CD4-positive, alpha-beta T cell (primary cell): ENCODE measurements at regions not wholly inside any gene's neighbourhood (a gene's known extent, or its start where the extent isn't known, plus 50 kb on each side); places are given as distances from the start of the nearest gene placed in this dataset.

Experiments
- ATAC-seq: fragments of 200-7000 bp; cut with Tn5 transposase; one replicate; pipeline ENCODE4 v1.10.0; 2022; ENCODE audit warnings: mild to moderate bottlenecking; ENCODE audit not compliant: poor library complexity
- CTCF ChIA-PET: fragments of 350-600 bp; sonication (Branson Sonifier 250); formaldehyde crosslinking; loops from one replicate; lab custom pipeline; 2021; ENCODE audit warnings: antibody characterized with exemption, inconsistent platforms; lab: Charles Lee
- POLR2A ChIA-PET: fragments of 350-600 bp; sonication (Branson Sonifier 250); formaldehyde crosslinking; loops from one replicate; lab custom pipeline; 2021; ENCODE audit warnings: antibody characterized with exemption, inconsistent platforms; lab: Charles Lee
- DNase-seq, 14 experiments: peaks; one replicate each; pipeline ENCODE4 v3.0.0-alpha.2; 2013 to 2020; ENCODE audit warnings: mixed read lengths in 2 of 14
- H3K27ac ChIP-seq, 2 donors: one replicate each; pipeline versions ENCODE4 v1.5.1 to v1.7.0; 2013; ENCODE audit warnings: low read length in 2 of 2, low read depth in 1 of 2, mild to moderate bottlenecking in 1 of 2
- H3K27me3 ChIP-seq, 2 experiments: 1 replicate in 1 of 2; 2 replicates in 1 of 2; pipeline versions ENCODE4 v1.6.1 to v1.7.0; 2013; ENCODE audit warnings: low read length in 2 of 2, control low read depth in 1 of 2, mild to moderate bottlenecking in 1 of 2, moderate library complexity in 1 of 2; ENCODE audit not compliant: insufficient read depth in 2 of 2, control insufficient read depth in 1 of 2
- H3K36me3 ChIP-seq: one replicate; pipeline ENCODE4 v1.6.1; 2013; ENCODE audit warnings: low read length, control low read depth; ENCODE audit not compliant: insufficient read depth
- H3K4me1 ChIP-seq: one replicate; pipeline ENCODE4 v1.6.1; 2013; ENCODE audit warnings: low read length, control low read depth; ENCODE audit not compliant: insufficient read depth
- H3K4me3 ChIP-seq: one replicate; pipeline ENCODE4 v1.5.1; 2013; ENCODE audit warnings: mild to moderate bottlenecking, low read length, moderate library complexity
- H3K9me3 ChIP-seq, 2 experiments: 1 replicate in 1 of 2; 2 replicates in 1 of 2; pipeline versions ENCODE4 v1.6.1 to v1.7.0; 2013; ENCODE audit warnings: low read length in 2 of 2, mild to moderate bottlenecking in 2 of 2, control low read depth in 1 of 2, moderate library complexity in 1 of 2; ENCODE audit not compliant: control insufficient read depth in 1 of 2, insufficient read depth in 1 of 2
- H3K27ac Mint-ChIP-seq: one replicate; pipeline ENCODE4 v1.8.0; 2020; ENCODE audit warnings: mixed read lengths
- H3K27me3 Mint-ChIP-seq: one replicate; pipeline ENCODE4 v1.8.0; 2021; ENCODE audit warnings: mixed read lengths
- H3K36me3 Mint-ChIP-seq: one replicate; pipeline ENCODE4 v1.8.0; 2021; ENCODE audit warnings: low read depth, mixed read lengths
- H3K4me1 Mint-ChIP-seq: one replicate; pipeline ENCODE4 v1.8.0; 2021; ENCODE audit warnings: low read depth, mixed read lengths
- H3K4me3 Mint-ChIP-seq: one replicate; pipeline ENCODE4 v1.8.0; 2020; ENCODE audit warnings: mild to moderate bottlenecking, mixed read lengths
- H3K9me3 Mint-ChIP-seq: one replicate; pipeline ENCODE4 v1.8.0; 2020; ENCODE audit warnings: mixed read lengths
- intact Hi-C, 2 experiments: fragments of 100-400 bp; cut with DNase I in 1 of 2; cut with micrococcal nuclease in 1 of 2; formaldehyde crosslinking; loops; one replicate each; pipeline versions ENCODE4 v1.15.1 to v1.9.0; 2023 to 2025; cut with DNase I, micrococcal nuclease
- TF ChIP-seq, protein P1 (sequence below): fragments of 200-600 bp; IDR thresholded peaks from one replicate; pipeline ENCODE4 v1.8.0; 2022; ENCODE audit warnings: antibody characterized with exemption, mild to moderate bottlenecking

DNA sequence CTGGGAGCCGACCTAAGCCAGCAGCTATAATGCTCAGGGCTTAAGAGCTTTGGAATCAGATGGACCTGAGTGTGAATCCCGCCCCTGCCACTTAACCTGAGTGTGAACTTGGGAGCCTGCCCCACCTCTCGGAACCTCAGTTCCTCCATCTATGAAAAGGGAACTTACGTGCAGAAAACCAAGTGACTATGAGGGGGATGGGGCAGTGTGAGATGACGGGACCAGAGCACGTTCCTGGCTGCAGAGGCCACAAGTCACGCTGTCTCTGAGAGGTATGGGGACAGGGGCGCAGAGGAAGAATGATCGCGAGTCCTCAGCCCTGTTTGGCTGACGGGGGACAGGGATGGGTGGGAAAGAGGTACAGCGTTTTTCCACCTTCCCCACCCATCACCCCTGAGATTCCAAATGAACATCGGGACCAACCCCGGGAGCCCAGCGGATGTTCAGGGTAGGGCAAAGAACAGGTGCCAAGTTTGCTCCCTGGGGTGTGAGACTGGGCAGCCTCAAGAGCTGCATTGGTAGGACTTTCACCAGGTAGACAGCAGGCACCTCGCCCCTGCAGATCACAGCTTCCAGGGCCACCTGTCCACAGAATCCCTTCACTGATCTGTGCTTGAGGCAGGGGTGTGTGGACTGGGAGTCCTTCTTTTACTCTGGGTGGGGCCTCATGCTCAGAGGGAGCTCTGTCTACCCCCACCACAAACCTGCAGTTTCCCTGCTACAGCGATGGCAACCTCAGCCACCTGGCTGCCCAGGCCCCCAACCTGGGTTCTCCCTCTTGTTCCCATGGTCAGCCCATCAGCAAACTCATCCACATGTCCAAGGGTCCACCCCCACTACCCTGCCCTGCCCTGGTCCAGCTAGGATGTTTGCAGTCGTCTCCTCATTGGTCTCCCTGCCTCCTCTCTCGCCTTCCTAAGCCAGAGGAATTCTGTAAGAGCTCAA lies 85.8 kb downstream of the CEBPB start:
- ChIA-PET POLR2A (no interaction called here), CTCF (no interaction called here)
- H3K9me3 ChIP-seq = no peaks in the 10 kb centered on the region
- Mint-ChIP-seq H3K9me3 (no peaks in the 10 kb centered on the region), H3K27me3 (peaks cover 12% of the 10 kb centered on the region), H3K4me1 (no peaks in the 10 kb centered on the region), H3K4me3 (no peak overlapping the region), H3K27ac (no peak overlapping the region), H3K36me3 (no peaks in the 10 kb centered on the region)
- TF ChIP-seq, protein P1, sequence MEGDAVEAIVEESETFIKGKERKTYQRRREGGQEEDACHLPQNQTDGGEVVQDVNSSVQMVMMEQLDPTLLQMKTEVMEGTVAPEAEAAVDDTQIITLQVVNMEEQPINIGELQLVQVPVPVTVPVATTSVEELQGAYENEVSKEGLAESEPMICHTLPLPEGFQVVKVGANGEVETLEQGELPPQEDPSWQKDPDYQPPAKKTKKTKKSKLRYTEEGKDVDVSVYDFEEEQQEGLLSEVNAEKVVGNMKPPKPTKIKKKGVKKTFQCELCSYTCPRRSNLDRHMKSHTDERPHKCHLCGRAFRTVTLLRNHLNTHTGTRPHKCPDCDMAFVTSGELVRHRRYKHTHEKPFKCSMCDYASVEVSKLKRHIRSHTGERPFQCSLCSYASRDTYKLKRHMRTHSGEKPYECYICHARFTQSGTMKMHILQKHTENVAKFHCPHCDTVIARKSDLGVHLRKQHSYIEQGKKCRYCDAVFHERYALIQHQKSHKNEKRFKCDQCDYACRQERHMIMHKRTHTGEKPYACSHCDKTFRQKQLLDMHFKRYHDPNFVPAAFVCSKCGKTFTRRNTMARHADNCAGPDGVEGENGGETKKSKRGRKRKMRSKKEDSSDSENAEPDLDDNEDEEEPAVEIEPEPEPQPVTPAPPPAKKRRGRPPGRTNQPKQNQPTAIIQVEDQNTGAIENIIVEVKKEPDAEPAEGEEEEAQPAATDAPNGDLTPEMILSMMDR = no peak
- intact Hi-C loops = no loop called here
- no peaks in the 10 kb centered on the region for H3K4me1 ChIP-seq
- peak overlapping the region; percentile 5 for H3K4me3 ChIP-seq
- peaks cover 4% of the 10 kb centered on the region in 2 experiments for H3K27me3 ChIP-seq
- ATAC-seq = no peak
- DNase-seq = peak in 2 of 14 experiments; percentile 56 to 65
- no peaks in the 10 kb centered on the region for H3K36me3 ChIP-seq
- no peak overlapping the region for H3K27ac ChIP-seq

DNA sequence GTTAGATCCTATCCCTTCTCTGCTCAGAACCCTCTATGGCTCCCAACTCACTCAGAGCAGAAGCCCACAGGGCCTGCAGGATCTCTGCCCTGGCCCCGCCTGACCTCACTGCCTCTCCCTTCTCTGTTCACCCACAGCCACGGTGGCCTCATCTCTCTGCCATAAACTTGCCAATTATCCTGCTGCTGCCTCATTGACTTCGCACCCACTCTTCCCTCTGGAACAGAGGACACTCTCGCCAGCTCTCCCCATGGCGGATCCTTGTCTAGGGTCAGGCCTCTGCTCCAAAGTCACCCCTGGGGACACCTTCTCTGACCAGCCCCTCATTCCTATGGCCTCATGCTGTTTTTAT lies 86.4 kb downstream of the CEBPB start:
- TF ChIP-seq, protein P1 = no peak
- peaks cover 4% of the 10 kb centered on the region in 2 experiments for H3K27me3 ChIP-seq
- no peaks in the 10 kb centered on the region for H3K36me3 ChIP-seq
- Mint-ChIP-seq H3K4me3 (no peak overlapping the region), H3K27me3 (peaks cover 9% of the 10 kb centered on the region), H3K36me3 (no peaks in the 10 kb centered on the region), H3K27ac (no peak overlapping the region), H3K4me1 (no peaks in the 10 kb centered on the region), H3K9me3 (no peaks in the 10 kb centered on the region)
- no peak overlapping the region for H3K27ac ChIP-seq
- ATAC-seq = no peak
- DNase-seq = no peak
- no peaks in the 10 kb centered on the region for H3K9me3 ChIP-seq
- ChIA-PET CTCF (no interaction called here), POLR2A (no interaction called here)
- H3K4me3 ChIP-seq = peak overlapping the region; percentile 5
- intact Hi-C loops = no loop called here
- no peaks in the 10 kb centered on the region for H3K4me1 ChIP-seq

DNA sequence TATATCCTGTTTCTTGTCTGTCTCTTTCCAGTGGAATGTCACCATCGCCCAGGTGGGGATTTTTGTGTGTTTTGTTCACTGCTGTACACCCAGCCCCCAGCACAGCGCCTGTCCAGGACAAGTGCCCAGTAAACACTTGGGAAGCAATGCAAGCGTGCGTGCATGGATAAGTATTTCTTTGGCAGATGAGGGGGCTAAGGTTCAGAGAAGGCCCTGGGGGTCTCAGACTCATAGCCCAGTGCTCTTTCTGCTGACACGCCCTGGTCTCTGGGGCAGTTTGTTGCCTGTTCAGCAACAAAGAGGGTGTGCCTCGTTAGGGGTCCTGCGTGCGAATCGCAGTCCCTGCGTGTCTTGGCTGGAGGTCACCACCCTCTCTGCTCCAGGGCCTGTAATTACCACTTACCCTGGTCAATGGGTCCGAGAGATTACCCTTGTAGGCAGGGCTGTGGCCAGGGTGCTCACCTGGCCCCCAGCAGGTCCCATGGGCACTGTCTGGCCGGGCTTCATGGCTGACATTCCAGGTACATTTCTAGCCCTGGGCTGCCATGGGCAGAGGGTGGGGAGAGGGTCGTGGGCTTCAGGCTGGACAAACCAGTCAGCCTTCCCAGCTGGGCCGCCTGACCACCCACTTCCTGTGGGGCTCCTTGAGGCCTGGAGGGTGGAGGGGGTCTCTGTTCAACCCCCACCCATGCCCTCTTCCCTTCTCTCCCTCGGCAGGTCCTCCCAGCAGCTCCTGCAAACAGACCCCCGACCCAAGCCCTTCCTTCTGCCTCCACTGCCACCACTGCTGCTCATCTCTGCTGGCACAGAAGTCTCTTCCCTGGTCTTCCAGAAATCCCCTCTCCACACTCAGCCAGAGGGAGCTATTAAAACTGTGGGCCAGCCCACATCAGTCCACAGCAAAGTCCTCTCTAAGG lies 87.1 kb downstream of the CEBPB start:
- POLR2A ChIA-PET = no interaction called here
- Histone ChIP-seq H3K4me1 (no peaks in the 10 kb centered on the region), H3K4me3 (no peak overlapping the region), H3K27ac (no peak overlapping the region), H3K36me3 (no peaks in the 10 kb centered on the region), H3K27me3 (peaks cover 1 to 4% of the 10 kb centered on the region in 2 experiments), H3K9me3 (no peaks in the 10 kb centered on the region)
- H3K9me3 Mint-ChIP-seq = no peaks in the 10 kb centered on the region
- no peaks in the 10 kb centered on the region for H3K4me1 Mint-ChIP-seq
- H3K4me3 Mint-ChIP-seq = no peak overlapping the region
- H3K27ac Mint-ChIP-seq = no peak overlapping the region
- no peaks in the 10 kb centered on the region for H3K36me3 Mint-ChIP-seq
- intact Hi-C loops = no loop called here
- ATAC-seq (no peak), DNase-seq (no peak)
- TF ChIP-seq, protein P1 = no peak
- peaks cover 6% of the 10 kb centered on the region for H3K27me3 Mint-ChIP-seq
- CTCF ChIA-PET = no interaction called here
